HFFc6 (cell line): ENCODE measurements at regions not wholly inside any gene's neighbourhood (a gene's known extent, or its start where the extent isn't known, plus 50 kb on each side); places are given as distances from the start of the nearest gene placed in this dataset.

ENCODE experiments used
- DNase-seq: peaks from one replicate; pipeline ENCODE4 v3.0.0-alpha.2; 2018
- H3K27ac Mint-ChIP-seq: 2 replicates; pipeline ENCODE4 v1.8.0; 2020; ENCODE audit warnings: mild to moderate bottlenecking, mixed read lengths
- H3K27me3 Mint-ChIP-seq: 2 replicates; pipeline ENCODE4 v1.8.0; 2021; ENCODE audit warnings: mild to moderate bottlenecking, moderate library complexity, mixed read lengths; ENCODE audit not compliant: insufficient read depth
- H3K36me3 Mint-ChIP-seq: 2 replicates; pipeline ENCODE4 v1.8.0; 2021; ENCODE audit warnings: low read depth, mixed read lengths
- H3K4me1 Mint-ChIP-seq: 2 replicates; pipeline ENCODE4 v1.8.0; 2020; ENCODE audit warnings: low read depth, mixed read lengths
- H3K4me3 Mint-ChIP-seq: 2 replicates; pipeline ENCODE4 v1.8.0; 2020; ENCODE audit warnings: mild to moderate bottlenecking, moderate library complexity, mixed read lengths
- H3K9me3 Mint-ChIP-seq: 2 replicates; pipeline ENCODE4 v1.8.0; 2020; ENCODE audit warnings: mild to moderate bottlenecking, mixed read lengths
- TF ChIP-seq, protein P1 (sequence below): fragments of 200-600 bp; sonication (generic); IDR thresholded peaks from 2 replicates; pipeline ENCODE4 v1.5.0; 2021; ENCODE audit warnings: antibody characterized with exemption, mild to moderate bottlenecking

GRCh38 chr10:127797339-127797738, 60.4 kb downstream of the FOXI2 start:
- no peak for DNase-seq
- peaks cover 36% of the 10 kb centered on the region for H3K9me3 Mint-ChIP-seq
- no peaks in the 10 kb centered on the region for H3K36me3 Mint-ChIP-seq
- H3K27ac Mint-ChIP-seq = no peak overlapping the region
- no peaks in the 10 kb centered on the region for H3K4me1 Mint-ChIP-seq
- H3K4me3 Mint-ChIP-seq = no peak overlapping the region
- TF ChIP-seq, protein P1, sequence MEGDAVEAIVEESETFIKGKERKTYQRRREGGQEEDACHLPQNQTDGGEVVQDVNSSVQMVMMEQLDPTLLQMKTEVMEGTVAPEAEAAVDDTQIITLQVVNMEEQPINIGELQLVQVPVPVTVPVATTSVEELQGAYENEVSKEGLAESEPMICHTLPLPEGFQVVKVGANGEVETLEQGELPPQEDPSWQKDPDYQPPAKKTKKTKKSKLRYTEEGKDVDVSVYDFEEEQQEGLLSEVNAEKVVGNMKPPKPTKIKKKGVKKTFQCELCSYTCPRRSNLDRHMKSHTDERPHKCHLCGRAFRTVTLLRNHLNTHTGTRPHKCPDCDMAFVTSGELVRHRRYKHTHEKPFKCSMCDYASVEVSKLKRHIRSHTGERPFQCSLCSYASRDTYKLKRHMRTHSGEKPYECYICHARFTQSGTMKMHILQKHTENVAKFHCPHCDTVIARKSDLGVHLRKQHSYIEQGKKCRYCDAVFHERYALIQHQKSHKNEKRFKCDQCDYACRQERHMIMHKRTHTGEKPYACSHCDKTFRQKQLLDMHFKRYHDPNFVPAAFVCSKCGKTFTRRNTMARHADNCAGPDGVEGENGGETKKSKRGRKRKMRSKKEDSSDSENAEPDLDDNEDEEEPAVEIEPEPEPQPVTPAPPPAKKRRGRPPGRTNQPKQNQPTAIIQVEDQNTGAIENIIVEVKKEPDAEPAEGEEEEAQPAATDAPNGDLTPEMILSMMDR = no peak
- H3K27me3 Mint-ChIP-seq = no peaks in the 10 kb centered on the region

DNA sequence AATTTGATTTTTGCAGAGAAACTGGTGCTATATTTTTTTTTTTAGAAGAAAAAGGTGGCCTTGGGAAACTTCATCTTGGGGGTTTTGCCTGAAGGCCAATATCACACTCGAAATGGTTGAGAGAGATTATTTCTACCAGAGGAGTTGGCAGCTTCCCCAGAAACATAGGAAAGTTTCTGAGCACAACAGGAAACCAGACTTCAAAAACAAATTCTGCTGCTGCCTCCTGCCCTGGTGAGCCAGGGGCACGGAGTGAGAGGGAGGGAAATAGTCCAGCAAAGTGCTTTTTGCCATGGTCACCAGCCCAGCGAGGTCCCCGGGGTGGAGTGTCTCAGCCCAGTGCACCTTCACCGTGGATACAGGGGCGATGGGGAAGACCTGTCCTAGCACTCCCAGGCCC, 61.1 kb downstream of the FOXI2 start:
- no peak for DNase-seq
- Mint-ChIP-seq H3K4me1 (no peaks in the 10 kb centered on the region), H3K9me3 (peaks cover 41% of the 10 kb centered on the region), H3K4me3 (no peak overlapping the region), H3K27ac (no peak overlapping the region), H3K36me3 (no peaks in the 10 kb centered on the region), H3K27me3 (no peaks in the 10 kb centered on the region)
- TF ChIP-seq, protein P1 = no peak

GRCh38 chr10:127801302-127801701, 64.3 kb downstream of the FOXI2 start:
- H3K27me3 Mint-ChIP-seq = no peaks in the 10 kb centered on the region
- TF ChIP-seq, protein P1 = no peak

GRCh38 chr10:127802531-127803095, 65.6 kb downstream of the FOXI2 start:
- Mint-ChIP-seq H3K4me3 (no peak overlapping the region), H3K9me3 (peaks cover 41% of the 10 kb centered on the region), H3K36me3 (no peaks in the 10 kb centered on the region), H3K4me1 (no peaks in the 10 kb centered on the region), H3K27me3 (no peaks in the 10 kb centered on the region), H3K27ac (no peak overlapping the region)
- no peak for DNase-seq
- TF ChIP-seq, protein P1 = no peak

More at GRCh38 chr10:127801302-127801701, 64.3 kb downstream of the FOXI2 start:
- DNase-seq = no peak
- peaks cover 40% of the 10 kb centered on the region for H3K9me3 Mint-ChIP-seq
- H3K27ac Mint-ChIP-seq = no peak overlapping the region
- no peaks in the 10 kb centered on the region for H3K4me1 Mint-ChIP-seq
- H3K36me3 Mint-ChIP-seq = no peaks in the 10 kb centered on the region
- no peak overlapping the region for H3K4me3 Mint-ChIP-seq

- TF ChIP-seq, protein P1 = no peak
- Mint-ChIP-seq H3K4me3 (no peak overlapping the region), H3K36me3 (no peaks in the 10 kb centered on the region), H3K4me1 (no peaks in the 10 kb centered on the region), H3K9me3 (peaks cover 37% of the 10 kb centered on the region), H3K27me3 (no peaks in the 10 kb centered on the region; the same call in 1 of the 2 replicates), H3K27ac (no peak overlapping the region)
- DNase-seq = no peak
Measured at GRCh38 chr10:127804696-127805095, 67.7 kb downstream of the FOXI2 start.
